ENCODE measurements at regions not wholly inside any gene's neighbourhood (a gene's known extent, or its start where the extent isn't known, plus 50 kb on each side); places are given as distances from the start of the nearest gene placed in this dataset.

DNA sequence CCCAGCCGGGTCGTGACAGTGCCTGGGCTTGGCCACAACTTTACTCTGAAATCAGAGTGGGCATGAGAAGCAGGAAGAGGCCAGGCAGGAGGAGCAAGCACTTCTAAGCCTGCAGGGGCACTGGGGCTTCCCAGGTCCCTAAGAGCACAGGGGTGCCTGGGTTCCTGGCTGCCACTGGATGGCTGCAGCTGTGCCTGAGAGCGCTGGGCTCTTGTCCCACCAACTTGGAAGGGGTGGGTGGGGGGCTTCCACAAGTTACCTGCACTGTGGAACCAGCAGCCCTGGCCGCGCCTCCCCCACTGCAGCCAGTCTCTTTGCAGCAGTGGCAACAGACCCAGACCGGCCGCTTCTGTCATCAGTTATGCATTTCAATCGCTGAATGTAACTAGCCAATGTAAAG, 434.7 kb upstream of the GRM3 start:
- Histone ChIP-seq H3K27me3 (ENCODE audit: insufficient read depth, poor library complexity, severe bottlenecking) (no peaks in the 10 kb centered on the region), H3K27ac (replicated peaks) (no peak overlapping the region), H3K4me3 (replicated peaks; ENCODE audit: insufficient read depth, low read length) (no peak overlapping the region)
- TF ChIP-seq POLR2AphosphoS5 (IDR thresholded peaks at IDR 0.05; ENCODE audit: low read depth) = no peak
- no peak for TF ChIP-seq SPI1 (IDR thresholded peaks at IDR 0.05; ENCODE audit: borderline replicate concordance, low read depth)
- TF ChIP-seq, protein P1, sequence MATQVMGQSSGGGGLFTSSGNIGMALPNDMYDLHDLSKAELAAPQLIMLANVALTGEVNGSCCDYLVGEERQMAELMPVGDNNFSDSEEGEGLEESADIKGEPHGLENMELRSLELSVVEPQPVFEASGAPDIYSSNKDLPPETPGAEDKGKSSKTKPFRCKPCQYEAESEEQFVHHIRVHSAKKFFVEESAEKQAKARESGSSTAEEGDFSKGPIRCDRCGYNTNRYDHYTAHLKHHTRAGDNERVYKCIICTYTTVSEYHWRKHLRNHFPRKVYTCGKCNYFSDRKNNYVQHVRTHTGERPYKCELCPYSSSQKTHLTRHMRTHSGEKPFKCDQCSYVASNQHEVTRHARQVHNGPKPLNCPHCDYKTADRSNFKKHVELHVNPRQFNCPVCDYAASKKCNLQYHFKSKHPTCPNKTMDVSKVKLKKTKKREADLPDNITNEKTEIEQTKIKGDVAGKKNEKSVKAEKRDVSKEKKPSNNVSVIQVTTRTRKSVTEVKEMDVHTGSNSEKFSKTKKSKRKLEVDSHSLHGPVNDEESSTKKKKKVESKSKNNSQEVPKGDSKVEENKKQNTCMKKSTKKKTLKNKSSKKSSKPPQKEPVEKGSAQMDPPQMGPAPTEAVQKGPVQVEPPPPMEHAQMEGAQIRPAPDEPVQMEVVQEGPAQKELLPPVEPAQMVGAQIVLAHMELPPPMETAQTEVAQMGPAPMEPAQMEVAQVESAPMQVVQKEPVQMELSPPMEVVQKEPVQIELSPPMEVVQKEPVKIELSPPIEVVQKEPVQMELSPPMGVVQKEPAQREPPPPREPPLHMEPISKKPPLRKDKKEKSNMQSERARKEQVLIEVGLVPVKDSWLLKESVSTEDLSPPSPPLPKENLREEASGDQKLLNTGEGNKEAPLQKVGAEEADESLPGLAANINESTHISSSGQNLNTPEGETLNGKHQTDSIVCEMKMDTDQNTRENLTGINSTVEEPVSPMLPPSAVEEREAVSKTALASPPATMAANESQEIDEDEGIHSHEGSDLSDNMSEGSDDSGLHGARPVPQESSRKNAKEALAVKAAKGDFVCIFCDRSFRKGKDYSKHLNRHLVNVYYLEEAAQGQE (IDR thresholded peaks at IDR 0.05; ENCODE audit: insufficient replicate concordance, low read depth) = no peak
- TF ChIP-seq GABPA (IDR thresholded peaks at IDR 0.05; ENCODE audit: low read depth) = no peak
- TF ChIP-seq, protein P2, sequence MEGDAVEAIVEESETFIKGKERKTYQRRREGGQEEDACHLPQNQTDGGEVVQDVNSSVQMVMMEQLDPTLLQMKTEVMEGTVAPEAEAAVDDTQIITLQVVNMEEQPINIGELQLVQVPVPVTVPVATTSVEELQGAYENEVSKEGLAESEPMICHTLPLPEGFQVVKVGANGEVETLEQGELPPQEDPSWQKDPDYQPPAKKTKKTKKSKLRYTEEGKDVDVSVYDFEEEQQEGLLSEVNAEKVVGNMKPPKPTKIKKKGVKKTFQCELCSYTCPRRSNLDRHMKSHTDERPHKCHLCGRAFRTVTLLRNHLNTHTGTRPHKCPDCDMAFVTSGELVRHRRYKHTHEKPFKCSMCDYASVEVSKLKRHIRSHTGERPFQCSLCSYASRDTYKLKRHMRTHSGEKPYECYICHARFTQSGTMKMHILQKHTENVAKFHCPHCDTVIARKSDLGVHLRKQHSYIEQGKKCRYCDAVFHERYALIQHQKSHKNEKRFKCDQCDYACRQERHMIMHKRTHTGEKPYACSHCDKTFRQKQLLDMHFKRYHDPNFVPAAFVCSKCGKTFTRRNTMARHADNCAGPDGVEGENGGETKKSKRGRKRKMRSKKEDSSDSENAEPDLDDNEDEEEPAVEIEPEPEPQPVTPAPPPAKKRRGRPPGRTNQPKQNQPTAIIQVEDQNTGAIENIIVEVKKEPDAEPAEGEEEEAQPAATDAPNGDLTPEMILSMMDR (IDR thresholded peaks at IDR 0.05; ENCODE audit: insufficient read depth, low read length) = no peak
- no peak for DNase-seq (ENCODE audit: low read depth in 1 of 2, low spot score in 1 of 2)

- TF ChIP-seq, protein P2 (IDR thresholded peaks at IDR 0.05; ENCODE audit: insufficient read depth, low read length) = no peak
- TF ChIP-seq, protein P1 (IDR thresholded peaks at IDR 0.05; ENCODE audit: insufficient replicate concordance, low read depth) = no peak
- TF ChIP-seq SPI1 (IDR thresholded peaks at IDR 0.05; ENCODE audit: borderline replicate concordance, low read depth) (no peak), GABPA (IDR thresholded peaks at IDR 0.05; ENCODE audit: low read depth) (no peak), POLR2AphosphoS5 (IDR thresholded peaks at IDR 0.05; ENCODE audit: low read depth) (no peak)
- DNase-seq (ENCODE audit: low read depth in 1 of 2, low spot score in 1 of 2) = no peak
- Histone ChIP-seq H3K4me3 (replicated peaks; ENCODE audit: insufficient read depth, low read length) (no peak overlapping the region), H3K27me3 (ENCODE audit: insufficient read depth, poor library complexity, severe bottlenecking) (no peaks in the 10 kb centered on the region), H3K27ac (replicated peaks) (no peak overlapping the region)
Observed at GRCh38 chr7:86207740-86208139, 436.0 kb upstream of the GRM3 start.

DNA sequence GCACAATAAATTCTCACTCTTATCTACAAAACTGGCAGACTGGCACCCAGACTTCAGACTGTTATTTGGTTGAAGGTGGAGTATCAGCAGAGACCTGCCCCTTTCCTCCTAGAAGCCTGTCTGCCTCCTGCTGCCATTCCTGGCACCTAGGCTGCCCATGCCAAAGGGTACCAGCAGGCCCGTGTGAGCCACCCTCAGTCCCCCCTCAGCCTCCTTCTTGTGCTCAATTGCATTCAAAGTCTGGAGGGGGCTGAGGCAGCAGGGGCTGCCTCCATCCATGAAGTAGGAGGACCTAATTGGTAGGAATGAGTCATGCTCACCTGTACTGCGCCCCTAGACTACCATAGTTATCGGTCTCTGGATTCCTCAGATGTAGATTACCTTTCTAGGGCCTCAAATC, 440.9 kb upstream of the GRM3 start:
- no peak for DNase-seq (ENCODE audit: low read depth in 1 of 2, low spot score in 1 of 2)
- no peaks in the 10 kb centered on the region for H3K27me3 ChIP-seq (ENCODE audit: insufficient read depth, poor library complexity, severe bottlenecking)
- H3K4me3 ChIP-seq (replicated peaks; ENCODE audit: insufficient read depth, low read length) = no peak overlapping the region
- TF ChIP-seq, protein P2 (IDR thresholded peaks at IDR 0.05; ENCODE audit: insufficient read depth, low read length) = no peak
- TF ChIP-seq POLR2AphosphoS5 (IDR thresholded peaks at IDR 0.05; ENCODE audit: low read depth) = no peak
- no peak for TF ChIP-seq SPI1 (IDR thresholded peaks at IDR 0.05; ENCODE audit: borderline replicate concordance, low read depth)
- TF ChIP-seq, protein P1 (IDR thresholded peaks at IDR 0.05; ENCODE audit: insufficient replicate concordance, low read depth) = no peak
- no peak for TF ChIP-seq GABPA (IDR thresholded peaks at IDR 0.05; ENCODE audit: low read depth)
- H3K27ac ChIP-seq (replicated peaks) = no peak overlapping the region

Measured in HL-60 (cell line).